Endothelial cell (in vitro differentiated cells): ENCODE measurements at regions not wholly inside any gene's neighbourhood (a gene's known extent, or its start where the extent isn't known, plus 50 kb on each side); places are given as distances from the start of the nearest gene placed in this dataset.
"Not testable (repeated sequence)": the region's sequence is repeated elsewhere in the genome, so short reads cannot be mapped to it uniquely, and the experiment has no call there.

Experiments
- DNase-seq: peaks from one replicate; pipeline ENCODE4 v3.0.0; 2021; ENCODE audit warnings: low spot score
- H3K27ac Mint-ChIP-seq: one replicate; pipeline ENCODE4 v1.8.0; 2021; ENCODE audit warnings: mixed read lengths, inconsistent platforms; ENCODE audit not compliant: unreplicated experiment
- H3K27me3 Mint-ChIP-seq: one replicate; pipeline ENCODE4 v1.8.0; 2021; ENCODE audit warnings: mild to moderate bottlenecking, moderate library complexity, mixed read lengths, inconsistent platforms; ENCODE audit not compliant: unreplicated experiment
- H3K36me3 Mint-ChIP-seq: one replicate; pipeline ENCODE4 v1.8.0; 2021; ENCODE audit warnings: mild to moderate bottlenecking, low read depth, mixed read lengths, inconsistent platforms; ENCODE audit not compliant: unreplicated experiment
- H3K4me1 Mint-ChIP-seq: one replicate; pipeline ENCODE4 v1.8.0; 2021; ENCODE audit warnings: mild to moderate bottlenecking, mixed read lengths, inconsistent platforms; ENCODE audit not compliant: unreplicated experiment
- H3K4me3 Mint-ChIP-seq: one replicate; pipeline ENCODE4 v1.8.0; 2021; ENCODE audit warnings: mild to moderate bottlenecking, mixed read lengths, inconsistent platforms; ENCODE audit not compliant: unreplicated experiment
- H3K9me3 Mint-ChIP-seq: one replicate; pipeline ENCODE4 v1.8.0; 2021; ENCODE audit warnings: mixed read lengths, inconsistent platforms; ENCODE audit not compliant: unreplicated experiment
- TF ChIP-seq, protein P1 (sequence below): fragments of 200-600 bp; sonication (generic); IDR thresholded peaks from one replicate; pipeline ENCODE4 v1.5.0; 2021; ENCODE audit warnings: antibody characterized with exemption; ENCODE audit not compliant: unreplicated experiment

DNA sequence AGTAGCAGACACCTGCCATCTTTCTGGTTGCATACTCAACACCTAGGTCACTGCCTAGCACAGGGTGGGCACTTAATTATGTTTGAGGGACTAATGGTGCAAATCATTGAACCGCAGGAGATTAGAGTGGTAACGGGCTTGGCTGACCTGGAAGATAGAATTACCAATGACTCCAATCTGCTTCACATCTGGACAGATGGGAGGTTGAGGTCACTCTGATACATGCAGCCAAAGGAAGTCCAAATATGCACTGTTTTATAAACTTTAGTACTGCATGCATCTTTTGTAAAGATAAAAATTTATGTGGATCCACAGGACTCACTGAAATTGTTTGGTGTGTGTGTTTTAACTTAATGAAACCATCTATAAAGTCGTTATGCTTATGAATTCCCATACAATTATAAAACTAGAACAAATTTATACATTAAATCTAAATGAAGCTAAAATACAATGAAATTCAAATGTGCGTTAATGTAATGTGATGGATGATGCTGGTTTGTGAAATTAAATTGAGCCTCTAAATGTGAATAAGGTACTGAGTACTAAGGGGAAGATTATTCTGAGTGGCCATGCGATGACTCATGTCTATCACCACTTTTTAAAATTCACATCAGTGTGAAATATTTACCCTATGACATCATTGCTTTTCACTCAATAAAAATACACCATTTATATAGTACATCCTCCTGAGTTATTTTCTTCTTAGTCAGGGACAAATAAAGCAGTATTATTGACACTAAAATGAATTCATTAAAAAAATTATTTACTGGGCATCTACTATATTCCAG is 224.7 kb upstream of the FAM78B start:
- no peak overlapping the region for H3K4me3 Mint-ChIP-seq
- DNase-seq: no peak
- H3K27ac Mint-ChIP-seq: no peak overlapping the region

GRCh38 chr1:166395729-166396128 is 228.9 kb upstream of the FAM78B start:
- no peaks in the 10 kb centered on the region for H3K27me3 Mint-ChIP-seq
- H3K27ac Mint-ChIP-seq: no peak overlapping the region
- DNase-seq: no peak
- TF ChIP-seq, protein P1, sequence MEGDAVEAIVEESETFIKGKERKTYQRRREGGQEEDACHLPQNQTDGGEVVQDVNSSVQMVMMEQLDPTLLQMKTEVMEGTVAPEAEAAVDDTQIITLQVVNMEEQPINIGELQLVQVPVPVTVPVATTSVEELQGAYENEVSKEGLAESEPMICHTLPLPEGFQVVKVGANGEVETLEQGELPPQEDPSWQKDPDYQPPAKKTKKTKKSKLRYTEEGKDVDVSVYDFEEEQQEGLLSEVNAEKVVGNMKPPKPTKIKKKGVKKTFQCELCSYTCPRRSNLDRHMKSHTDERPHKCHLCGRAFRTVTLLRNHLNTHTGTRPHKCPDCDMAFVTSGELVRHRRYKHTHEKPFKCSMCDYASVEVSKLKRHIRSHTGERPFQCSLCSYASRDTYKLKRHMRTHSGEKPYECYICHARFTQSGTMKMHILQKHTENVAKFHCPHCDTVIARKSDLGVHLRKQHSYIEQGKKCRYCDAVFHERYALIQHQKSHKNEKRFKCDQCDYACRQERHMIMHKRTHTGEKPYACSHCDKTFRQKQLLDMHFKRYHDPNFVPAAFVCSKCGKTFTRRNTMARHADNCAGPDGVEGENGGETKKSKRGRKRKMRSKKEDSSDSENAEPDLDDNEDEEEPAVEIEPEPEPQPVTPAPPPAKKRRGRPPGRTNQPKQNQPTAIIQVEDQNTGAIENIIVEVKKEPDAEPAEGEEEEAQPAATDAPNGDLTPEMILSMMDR: no peak
- no peaks in the 10 kb centered on the region for H3K9me3 Mint-ChIP-seq
- peaks cover 3% of the 10 kb centered on the region for H3K4me1 Mint-ChIP-seq
- H3K36me3 Mint-ChIP-seq: no peaks in the 10 kb centered on the region
- H3K4me3 Mint-ChIP-seq: no peak overlapping the region

More for the DNA sequence above, 224.7 kb upstream of the FAM78B start:
- Mint-ChIP-seq H3K27me3 (no peaks in the 10 kb centered on the region), H3K4me1 (peaks cover 4% of the 10 kb centered on the region), H3K36me3 (no peaks in the 10 kb centered on the region), H3K9me3 (no peaks in the 10 kb centered on the region)
- TF ChIP-seq, protein P1: no peak

DNA sequence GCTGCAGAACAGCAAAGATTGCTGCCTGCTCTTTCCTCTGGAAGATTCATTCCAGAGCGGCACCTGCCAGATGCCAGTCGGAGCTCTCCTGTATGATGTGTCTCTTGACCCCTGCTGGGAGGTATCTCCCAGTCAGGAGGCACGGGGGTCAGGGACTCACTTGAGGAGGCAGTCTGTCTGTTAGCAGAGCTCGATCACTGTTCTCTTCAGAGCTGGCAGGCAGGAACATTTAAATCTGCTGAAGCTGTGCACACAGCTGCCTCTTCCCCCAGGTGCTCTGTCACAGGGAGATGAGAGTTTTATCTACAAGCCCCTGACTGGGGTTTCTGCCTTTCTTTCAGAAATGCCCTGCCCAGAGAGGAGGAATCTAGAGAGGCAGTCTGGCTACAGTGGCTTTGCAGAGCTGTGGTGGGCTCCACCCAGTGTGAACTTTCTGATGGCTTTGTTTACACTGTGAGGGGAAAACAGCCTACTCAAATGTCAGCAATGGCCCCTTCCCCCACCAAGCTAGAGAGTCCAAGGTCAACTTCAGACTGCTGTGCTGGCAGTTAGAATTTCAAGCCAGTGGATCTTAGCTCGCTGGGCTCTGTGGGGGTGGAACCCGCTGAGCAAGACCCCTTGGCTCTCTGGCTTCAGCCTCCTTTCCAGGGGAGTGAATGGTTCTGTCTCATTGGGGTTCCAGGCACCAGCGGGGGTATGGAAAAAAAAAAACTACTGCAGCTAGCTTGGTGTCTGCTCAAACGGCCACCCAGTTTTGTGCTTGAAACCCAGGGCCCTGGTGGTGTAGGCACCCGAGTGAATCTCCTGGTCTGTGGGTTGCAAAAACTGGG is 242.7 kb upstream of the FAM78B start:
- H3K27me3 Mint-ChIP-seq, H3K27ac Mint-ChIP-seq, DNase-seq, H3K9me3 Mint-ChIP-seq, H3K36me3 Mint-ChIP-seq, H3K4me3 Mint-ChIP-seq, H3K4me1 Mint-ChIP-seq: not testable (repeated sequence)

- no peak for DNase-seq
- no peaks in the 10 kb centered on the region for H3K27me3 Mint-ChIP-seq
- peaks cover 4% of the 10 kb centered on the region for H3K36me3 Mint-ChIP-seq
- H3K27ac Mint-ChIP-seq: no peak overlapping the region
- no peaks in the 10 kb centered on the region for H3K9me3 Mint-ChIP-seq
- peaks cover 3% of the 10 kb centered on the region for H3K4me1 Mint-ChIP-seq
- no peak overlapping the region for H3K4me3 Mint-ChIP-seq
- TF ChIP-seq, protein P1: no peak
These were observed 243.2 kb upstream of the FAM78B start for GRCh38 chr1:166410083-166410385.

- H3K4me1 Mint-ChIP-seq, H3K27me3 Mint-ChIP-seq, DNase-seq, H3K36me3 Mint-ChIP-seq, H3K9me3 Mint-ChIP-seq, H3K4me3 Mint-ChIP-seq, H3K27ac Mint-ChIP-seq: not testable (repeated sequence)
These were observed 250.0 kb upstream of the FAM78B start for GRCh38 chr1:166416831-166417230.
